Stimulated activated naive B cell treated with anti-CD40 and anti-IgM and Interleukin-4, amounts not matched to agents 10 μg/mL and 1 μg/mL and 100 μg/mL, for 72 hours (primary cell): ENCODE measurements at regions not wholly inside any gene's neighbourhood (a gene's known extent, or its start where the extent isn't known, plus 50 kb on each side); places are given as distances from the start of the nearest gene placed in this dataset.

Experiments
- ATAC-seq, 2 donors: fragments of 150-1000 bp; cut with Tn5 transposase; replicated peaks; 2 replicates each; pipeline ENCODE4 v1.10.0; 2021; ENCODE audit warnings: moderate library complexity in 1 of 2
- DNase-seq: peaks from one replicate; pipeline ENCODE4 v3.0.0; 2021
- H3K27ac Mint-ChIP-seq: one replicate; pipeline ENCODE4 v1.8.0; 2022; ENCODE audit warnings: mild to moderate bottlenecking, mixed read lengths
- H3K27me3 Mint-ChIP-seq, 2 donors: one replicate each; pipeline ENCODE4 v1.8.0; 2022; ENCODE audit warnings: mixed read lengths in 2 of 2
- H3K36me3 Mint-ChIP-seq, 2 donors: one replicate each; pipeline ENCODE4 v1.8.0; 2022; ENCODE audit warnings: mixed read lengths in 2 of 2, mild to moderate bottlenecking in 1 of 2
- H3K4me1 Mint-ChIP-seq, 2 donors: one replicate each; pipeline ENCODE4 v1.8.0; 2022; ENCODE audit warnings: mixed read lengths in 2 of 2, mild to moderate bottlenecking in 1 of 2
- H3K4me3 Mint-ChIP-seq, 2 donors: one replicate each; pipeline ENCODE4 v1.8.0; 2022; ENCODE audit warnings: mild to moderate bottlenecking in 2 of 2, mixed read lengths in 2 of 2, moderate library complexity in 1 of 2
- H3K9me3 Mint-ChIP-seq, 2 donors: one replicate each; pipeline ENCODE4 v1.8.0; 2022; ENCODE audit warnings: mixed read lengths in 2 of 2, mild to moderate bottlenecking in 1 of 2

GRCh38 chr18:60445341-60445740 lies 72.8 kb upstream of the MC4R start:
- H3K36me3 Mint-ChIP-seq: no peaks in the 10 kb centered on the region
- H3K4me1 Mint-ChIP-seq: no peaks in the 10 kb centered on the region
- no peak overlapping the region for H3K4me3 Mint-ChIP-seq
- ATAC-seq: no peak
- DNase-seq: no peak
- H3K9me3 Mint-ChIP-seq: peaks cover 4 to 6% of the 10 kb centered on the region in 2 donors
- H3K27ac Mint-ChIP-seq: no peak overlapping the region
- peaks cover 0 to 11% of the 10 kb centered on the region in 2 donors for H3K27me3 Mint-ChIP-seq

GRCh38 chr18:60446821-60447220 lies 74.2 kb upstream of the MC4R start:
- Mint-ChIP-seq H3K36me3 (no peaks in the 10 kb centered on the region), H3K4me3 (no peak overlapping the region), H3K27me3 (peaks cover 0 to 7% of the 10 kb centered on the region in 2 donors), H3K4me1 (no peaks in the 10 kb centered on the region), H3K9me3 (peaks cover 4 to 6% of the 10 kb centered on the region in 2 donors), H3K27ac (no peak overlapping the region)
- ATAC-seq: no peak
- no peak for DNase-seq

- H3K4me1 Mint-ChIP-seq: no peaks in the 10 kb centered on the region
- no peak overlapping the region for H3K4me3 Mint-ChIP-seq
- no peak overlapping the region for H3K27ac Mint-ChIP-seq
- H3K9me3 Mint-ChIP-seq: peaks cover 4 to 6% of the 10 kb centered on the region in 2 donors
- H3K36me3 Mint-ChIP-seq: no peaks in the 10 kb centered on the region
- peaks cover 0 to 7% of the 10 kb centered on the region in 2 donors for H3K27me3 Mint-ChIP-seq
- ATAC-seq (no peak), DNase-seq (no peak)
Measured at GRCh38 chr18:60448487-60449267, 76.1 kb upstream of the MC4R start.

GRCh38 chr18:60452421-60452820 lies 79.8 kb upstream of the MC4R start:
- DNase-seq: no peak
- no peaks in the 10 kb centered on the region for H3K27me3 Mint-ChIP-seq
- H3K4me3 Mint-ChIP-seq: no peak overlapping the region
- H3K36me3 Mint-ChIP-seq: no peaks in the 10 kb centered on the region
- H3K9me3 Mint-ChIP-seq: peaks cover 8% of the 10 kb centered on the region in 2 donors
- no peak for ATAC-seq
- no peaks in the 10 kb centered on the region for H3K4me1 Mint-ChIP-seq
- H3K27ac Mint-ChIP-seq: no peak overlapping the region

- ATAC-seq: no peak
- Mint-ChIP-seq H3K27me3 (no peaks in the 10 kb centered on the region), H3K4me1 (no peaks in the 10 kb centered on the region), H3K36me3 (no peaks in the 10 kb centered on the region), H3K27ac (no peak overlapping the region), H3K4me3 (no peak overlapping the region), H3K9me3 (no peaks in the 10 kb centered on the region)
- no peak for DNase-seq
Measured at GRCh38 chr18:60466677-60467076, 94.1 kb upstream of the MC4R start.

GRCh38 chr18:60469387-60470100 lies 97.0 kb upstream of the MC4R start:
- Mint-ChIP-seq H3K36me3 (no peaks in the 10 kb centered on the region), H3K27me3 (no peaks in the 10 kb centered on the region), H3K27ac (no peak overlapping the region), H3K4me3 (no peak overlapping the region), H3K9me3 (peaks cover 0 to 2% of the 10 kb centered on the region in 2 donors), H3K4me1 (no peaks in the 10 kb centered on the region)
- ATAC-seq: no peak
- no peak for DNase-seq

- Mint-ChIP-seq H3K9me3 (peaks cover 0 to 5% of the 10 kb centered on the region in 2 donors), H3K27me3 (no peaks in the 10 kb centered on the region), H3K4me3 (no peak overlapping the region), H3K4me1 (no peaks in the 10 kb centered on the region), H3K27ac (no peak overlapping the region), H3K36me3 (no peaks in the 10 kb centered on the region)
- DNase-seq: no peak
- ATAC-seq: no peak
Measured at GRCh38 chr18:60471652-60472051, 99.1 kb upstream of the MC4R start.

- Mint-ChIP-seq H3K27me3 (no peaks in the 10 kb centered on the region), H3K4me3 (no peak overlapping the region), H3K36me3 (no peaks in the 10 kb centered on the region), H3K4me1 (no peaks in the 10 kb centered on the region), H3K9me3 (peaks cover 0 to 2% of the 10 kb centered on the region in 2 donors), H3K27ac (no peak overlapping the region)
- DNase-seq (no peak), ATAC-seq (no peak)
Measured at GRCh38 chr18:60485201-60485600, 112.6 kb upstream of the MC4R start.

- Mint-ChIP-seq H3K27me3 (no peaks in the 10 kb centered on the region), H3K27ac (no peak overlapping the region), H3K9me3 (no peaks in the 10 kb centered on the region), H3K4me1 (peaks cover 0 to 4% of the 10 kb centered on the region in 2 donors), H3K36me3 (no peaks in the 10 kb centered on the region), H3K4me3 (no peak overlapping the region)
- ATAC-seq: no peak
- no peak for DNase-seq
Measured at GRCh38 chr18:60493066-60493465, 120.5 kb upstream of the MC4R start.

- Mint-ChIP-seq H3K27ac (no peak overlapping the region), H3K4me3 (no peak overlapping the region), H3K9me3 (no peaks in the 10 kb centered on the region), H3K27me3 (no peaks in the 10 kb centered on the region), H3K36me3 (no peaks in the 10 kb centered on the region), H3K4me1 (no peaks in the 10 kb centered on the region)
- DNase-seq: no peak
- ATAC-seq: no peak
Measured at GRCh38 chr18:60499675-60500074, 127.1 kb upstream of the MC4R start.

- Mint-ChIP-seq H3K4me1 (no peaks in the 10 kb centered on the region), H3K27ac (no peak overlapping the region), H3K36me3 (no peaks in the 10 kb centered on the region), H3K4me3 (no peak overlapping the region), H3K27me3 (no peaks in the 10 kb centered on the region), H3K9me3 (no peaks in the 10 kb centered on the region)
- DNase-seq: no peak
- ATAC-seq: no peak
Measured at GRCh38 chr18:60500960-60501359, 128.4 kb upstream of the MC4R start.

GRCh38 chr18:60502591-60502990 lies 130.0 kb upstream of the MC4R start:
- Mint-ChIP-seq H3K27me3 (no peaks in the 10 kb centered on the region), H3K27ac (no peak overlapping the region), H3K9me3 (no peaks in the 10 kb centered on the region), H3K4me3 (no peak overlapping the region), H3K4me1 (no peaks in the 10 kb centered on the region), H3K36me3 (no peaks in the 10 kb centered on the region)
- ATAC-seq (no peak), DNase-seq (no peak)

- Mint-ChIP-seq H3K4me3 (no peak overlapping the region), H3K36me3 (no peaks in the 10 kb centered on the region)
Measured at GRCh38 chr18:60503199-60503598, 130.6 kb upstream of the MC4R start.

GRCh38 chr18:60506190-60506589 lies 133.6 kb upstream of the MC4R start:
- no peaks in the 10 kb centered on the region for H3K9me3 Mint-ChIP-seq
- no peak overlapping the region for H3K4me3 Mint-ChIP-seq
- ATAC-seq (no peak), DNase-seq (no peak)
- no peaks in the 10 kb centered on the region for H3K4me1 Mint-ChIP-seq
- H3K36me3 Mint-ChIP-seq: no peaks in the 10 kb centered on the region
- no peak overlapping the region for H3K27ac Mint-ChIP-seq
- H3K27me3 Mint-ChIP-seq: no peaks in the 10 kb centered on the region

More at GRCh38 chr18:60503199-60503598, 130.6 kb upstream of the MC4R start:
- H3K27me3 Mint-ChIP-seq: no peaks in the 10 kb centered on the region
- DNase-seq (no peak), ATAC-seq (no peak)
- H3K27ac Mint-ChIP-seq: no peak overlapping the region
- no peaks in the 10 kb centered on the region for H3K4me1 Mint-ChIP-seq
- no peaks in the 10 kb centered on the region for H3K9me3 Mint-ChIP-seq

GRCh38 chr18:60506682-60507081 lies 134.1 kb upstream of the MC4R start:
- H3K4me1 Mint-ChIP-seq: no peaks in the 10 kb centered on the region
- no peak overlapping the region for H3K4me3 Mint-ChIP-seq
- ATAC-seq: no peak
- no peaks in the 10 kb centered on the region for H3K9me3 Mint-ChIP-seq
- H3K27ac Mint-ChIP-seq: no peak overlapping the region
- DNase-seq: no peak
- no peaks in the 10 kb centered on the region for H3K36me3 Mint-ChIP-seq
- no peaks in the 10 kb centered on the region for H3K27me3 Mint-ChIP-seq
